ENCODE measurements at regions not wholly inside any gene's neighbourhood (a gene's known extent, or its start where the extent isn't known, plus 50 kb on each side); places are given as distances from the start of the nearest gene placed in this dataset.
"Not testable (repeated sequence)": the region's sequence is repeated elsewhere in the genome, so short reads cannot be mapped to it uniquely, and the experiment has no call there.

GRCh38 chr12:34306133-34306830 lies 284.0 kb downstream of the ALG10 start:
- Histone ChIP-seq H3K4me3 (ENCODE audit: insufficient read depth, low read length) (no peak overlapping the region), H3K27ac (ENCODE audit: low read depth, low read length) (no peak overlapping the region), H3K27me3 (ENCODE audit: insufficient read depth, low read length) (no peaks in the 10 kb centered on the region), H3K4me1 (ENCODE audit: insufficient read depth, low read length) (no peaks in the 10 kb centered on the region), H3K79me2 (ENCODE audit: insufficient read depth, low read length) (no peaks in the 10 kb centered on the region), H4K20me1 (ENCODE audit: insufficient read depth, low read length) (no peaks in the 10 kb centered on the region), H3K4me2 (ENCODE audit: insufficient read depth, low read length) (no peak overlapping the region), H3K9me3 (ENCODE audit: low read depth, low read length) (no peaks in the 10 kb centered on the region), H3K36me3 (ENCODE audit: insufficient read depth, low read length) (no peaks in the 10 kb centered on the region), H2AFZ (ENCODE audit: low read length) (no peak overlapping the region)
- DNase-seq (ENCODE audit: insufficient read length, low spot score, missing footprints), result no peak
- no peak for TF ChIP-seq CTCF (IDR thresholded peaks at IDR 0.05; ENCODE audit: extremely low read depth, low read depth, low read length)

GRCh38 chr12:34309806-34310804 lies 287.8 kb downstream of the ALG10 start:
- not testable (repeated sequence) for H3K79me2 ChIP-seq (ENCODE audit: insufficient read depth, low read length); H3K4me2 ChIP-seq (ENCODE audit: insufficient read depth, low read length); H3K36me3 ChIP-seq (ENCODE audit: insufficient read depth, low read length); H3K4me1 ChIP-seq (ENCODE audit: insufficient read depth, low read length); H3K27me3 ChIP-seq (ENCODE audit: insufficient read depth, low read length); H4K20me1 ChIP-seq (ENCODE audit: insufficient read depth, low read length); H3K27ac ChIP-seq (ENCODE audit: low read depth, low read length); H3K4me3 ChIP-seq (ENCODE audit: insufficient read depth, low read length); H2AFZ ChIP-seq (ENCODE audit: low read length); DNase-seq (ENCODE audit: insufficient read length, low spot score, missing footprints); H3K9me3 ChIP-seq (ENCODE audit: low read depth, low read length)

DNA sequence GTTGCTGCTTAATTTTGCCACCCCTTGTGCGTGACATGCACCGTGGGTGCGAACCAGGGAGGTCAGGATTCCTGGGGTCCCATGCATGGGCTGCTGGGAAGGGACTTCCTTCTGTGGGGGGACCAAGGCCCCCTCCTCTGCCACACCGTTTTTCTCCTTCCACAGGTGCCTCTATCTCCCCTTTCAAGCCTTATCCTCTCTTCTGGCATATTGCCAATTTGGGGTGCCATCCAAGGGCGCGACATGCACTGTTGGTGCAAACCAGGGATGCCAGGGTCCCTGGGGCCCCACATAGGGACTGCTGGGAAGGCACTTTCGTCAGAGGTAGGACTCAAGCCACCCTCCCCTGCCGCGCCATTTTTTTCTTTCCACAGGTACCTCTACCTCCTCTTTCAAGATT lies 289.0 kb downstream of the ALG10 start:
- H3K27me3 ChIP-seq (ENCODE audit: insufficient read depth, low read length), result no peaks in the 10 kb centered on the region
- H3K4me3 ChIP-seq (ENCODE audit: insufficient read depth, low read length), result no peak overlapping the region
- no peak overlapping the region for H3K4me2 ChIP-seq (ENCODE audit: insufficient read depth, low read length)
- no peaks in the 10 kb centered on the region for H3K4me1 ChIP-seq (ENCODE audit: insufficient read depth, low read length)
- no peak overlapping the region for H2AFZ ChIP-seq (ENCODE audit: low read length)
- H4K20me1 ChIP-seq (ENCODE audit: insufficient read depth, low read length), result no peaks in the 10 kb centered on the region
- H3K36me3 ChIP-seq (ENCODE audit: insufficient read depth, low read length), result no peaks in the 10 kb centered on the region
- no peaks in the 10 kb centered on the region for H3K9me3 ChIP-seq (ENCODE audit: low read depth, low read length)
- H3K27ac ChIP-seq (ENCODE audit: low read depth, low read length), result no peak overlapping the region
- DNase-seq (ENCODE audit: insufficient read length, low spot score, missing footprints), result no peak
- H3K79me2 ChIP-seq (ENCODE audit: insufficient read depth, low read length), result no peaks in the 10 kb centered on the region
- no peak for TF ChIP-seq CTCF (IDR thresholded peaks at IDR 0.05; ENCODE audit: extremely low read depth, low read depth, low read length)

DNA sequence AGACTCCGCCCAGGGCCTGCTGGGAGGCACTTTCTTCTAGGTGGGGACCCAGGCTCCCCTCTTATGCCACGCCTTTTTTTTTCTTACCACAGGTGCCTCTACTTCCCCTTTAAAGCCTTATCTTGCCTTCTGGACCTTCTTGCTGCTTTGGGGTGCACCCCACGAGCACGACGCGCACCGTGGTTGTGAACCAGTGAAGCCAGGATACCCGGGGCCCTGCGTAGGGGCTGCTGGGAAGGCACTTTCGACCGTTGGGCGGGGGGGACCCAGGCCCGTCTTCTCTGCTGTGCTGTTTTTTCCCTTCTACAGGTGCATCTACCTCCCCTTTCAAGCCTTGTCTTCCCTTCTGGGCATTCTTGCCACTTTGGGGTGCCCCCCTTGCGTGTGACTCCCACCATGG lies 305.4 kb downstream of the ALG10 start:
- TF ChIP-seq CTCF (IDR thresholded peaks at IDR 0.05; ENCODE audit: extremely low read depth, low read depth, low read length), result no peak
- peak; percentile 32 for DNase-seq (ENCODE audit: insufficient read length, low spot score, missing footprints)
- H2AFZ ChIP-seq (ENCODE audit: low read length), result no peak overlapping the region

More for the DNA sequence above, 305.4 kb downstream of the ALG10 start:
- Histone ChIP-seq H3K36me3 (ENCODE audit: insufficient read depth, low read length) (no peaks in the 10 kb centered on the region), H3K79me2 (ENCODE audit: insufficient read depth, low read length) (no peaks in the 10 kb centered on the region), H3K4me2 (ENCODE audit: insufficient read depth, low read length) (no peak overlapping the region), H4K20me1 (ENCODE audit: insufficient read depth, low read length) (no peaks in the 10 kb centered on the region), H3K27ac (ENCODE audit: low read depth, low read length) (no peak overlapping the region), H3K9me3 (ENCODE audit: low read depth, low read length) (no peaks in the 10 kb centered on the region), H3K4me1 (ENCODE audit: insufficient read depth, low read length) (no peaks in the 10 kb centered on the region), H3K27me3 (ENCODE audit: insufficient read depth, low read length) (no peaks in the 10 kb centered on the region), H3K4me3 (ENCODE audit: insufficient read depth, low read length) (no peak overlapping the region)
